Gastroesophageal sphincter (tissue), 3 donors: ENCODE measurements at regions not wholly inside any gene's neighbourhood (a gene's known extent, or its start where the extent isn't known, plus 50 kb on each side); places are given as distances from the start of the nearest gene placed in this dataset.

Experiments
- CTCF ChIP-seq, 4 experiments: fragments of 200-600 bp in 2 of 4; fragments of 450-650 bp in 2 of 4; sonication (generic) in 1 of 4; IDR thresholded peaks; one replicate each; pipeline ENCODE4 v1.5.1; 2017 to 2019; ENCODE audit warnings: antibody characterized with exemption in 4 of 4, mild to moderate bottlenecking in 2 of 4, moderate library complexity in 2 of 4
- POLR2A ChIP-seq, 2 donors: fragments of 450-650 bp; IDR thresholded peaks; one replicate each; pipeline ENCODE4 v1.6.1; 2017; ENCODE audit warnings: antibody characterized with exemption in 2 of 2, mild to moderate bottlenecking in 2 of 2, moderate library complexity in 1 of 2

- no peak for TF ChIP-seq POLR2A (IDR thresholded peaks at IDR 0.05)
- no peak for TF ChIP-seq CTCF (IDR thresholded peaks at IDR 0.05)
Measured at GRCh38 chr9:27688954-27689353, 115.7 kb upstream of the C9orf72 start.
